Activated CD4-positive, alpha-beta T cell treated with anti-CD3 and anti-CD28 coated beads for 4 hours (primary cell): ENCODE measurements at regions not wholly inside any gene's neighbourhood (a gene's known extent, or its start where the extent isn't known, plus 50 kb on each side); places are given as distances from the start of the nearest gene placed in this dataset.
"Not testable (repeated sequence)": the region's sequence is repeated elsewhere in the genome, so short reads cannot be mapped to it uniquely, and the experiment has no call there.

Source experiments
- DNase-seq, 2 donors: peaks; one replicate each; pipeline ENCODE4 v3.0.0-alpha.2; 2020

DNA sequence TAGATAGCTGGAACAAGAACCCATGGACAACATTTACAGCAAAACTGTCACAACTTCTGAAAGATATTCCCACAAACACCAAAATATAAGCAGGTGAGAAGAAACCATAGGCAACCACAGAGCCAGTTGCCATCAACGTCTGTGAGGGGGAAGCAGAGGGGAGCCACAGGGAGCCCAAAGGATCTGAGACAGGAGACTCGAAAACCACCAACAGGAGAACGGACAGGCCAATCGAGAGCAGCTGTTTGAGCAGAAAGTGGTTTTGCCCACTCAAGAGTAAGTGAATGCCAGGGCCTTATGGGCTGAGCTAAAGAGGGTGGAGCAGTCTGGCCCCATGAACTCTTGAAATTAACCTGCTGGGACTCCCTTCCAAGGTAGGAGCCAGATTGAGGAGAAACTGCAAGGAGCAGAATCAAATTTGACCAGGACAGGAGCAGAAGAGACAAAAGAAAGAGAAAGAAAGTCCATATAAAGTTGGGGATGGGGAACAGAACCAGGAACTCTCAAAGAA is 195.4 kb downstream of the ANKRD60 start:
- DNase-seq = no peak

DNA sequence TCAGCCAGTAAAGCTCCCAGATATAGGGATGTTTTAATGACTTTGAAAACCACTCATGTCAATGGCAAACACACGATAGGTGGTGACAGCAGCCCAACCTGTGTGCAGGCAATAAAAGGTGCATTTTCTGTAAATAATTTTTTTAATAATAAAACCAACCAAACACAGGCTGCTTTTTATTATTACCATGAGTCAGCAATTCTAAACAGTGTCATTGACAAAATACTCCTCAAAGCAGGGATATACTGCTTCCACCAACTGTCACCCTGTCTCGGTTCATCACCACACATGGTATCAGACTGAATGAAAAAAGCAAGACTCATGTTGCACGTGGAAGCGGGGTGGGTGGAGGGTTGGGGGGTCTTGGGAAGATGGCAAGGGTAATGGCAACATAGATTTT is 195.9 kb downstream of the ANKRD60 start:
- no peak for DNase-seq

- DNase-seq = not testable (repeated sequence)
These were observed 197.1 kb downstream of the ANKRD60 start for GRCh38 chr20:58031350-58031749.

- DNase-seq = no peak
These were observed 200.3 kb downstream of the ANKRD60 start for GRCh38 chr20:58028123-58028522.

- no peak for DNase-seq
These were observed 202.1 kb downstream of the ANKRD60 start for GRCh38 chr20:58026361-58026760.

DNA sequence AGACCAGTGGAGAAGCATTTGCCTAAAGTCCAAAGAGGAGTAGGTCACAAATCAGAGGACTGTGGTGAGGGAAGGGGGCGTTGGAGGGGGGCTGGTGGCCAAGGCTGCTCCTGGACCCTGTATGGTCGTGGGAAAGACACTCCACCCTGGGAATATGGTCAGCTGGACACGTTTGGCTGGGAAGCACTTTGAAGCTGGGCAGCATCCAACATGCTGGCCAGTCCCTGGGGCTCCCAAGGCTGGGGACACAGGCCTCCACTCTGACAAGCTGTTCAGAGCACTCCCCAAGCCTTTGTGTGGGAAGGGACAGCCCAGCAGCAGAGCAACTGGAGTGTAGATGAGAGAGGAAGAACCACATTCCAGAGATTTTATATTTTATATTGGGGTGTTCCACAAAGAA is 203.2 kb downstream of the ANKRD60 start:
- DNase-seq = no peak

DNA sequence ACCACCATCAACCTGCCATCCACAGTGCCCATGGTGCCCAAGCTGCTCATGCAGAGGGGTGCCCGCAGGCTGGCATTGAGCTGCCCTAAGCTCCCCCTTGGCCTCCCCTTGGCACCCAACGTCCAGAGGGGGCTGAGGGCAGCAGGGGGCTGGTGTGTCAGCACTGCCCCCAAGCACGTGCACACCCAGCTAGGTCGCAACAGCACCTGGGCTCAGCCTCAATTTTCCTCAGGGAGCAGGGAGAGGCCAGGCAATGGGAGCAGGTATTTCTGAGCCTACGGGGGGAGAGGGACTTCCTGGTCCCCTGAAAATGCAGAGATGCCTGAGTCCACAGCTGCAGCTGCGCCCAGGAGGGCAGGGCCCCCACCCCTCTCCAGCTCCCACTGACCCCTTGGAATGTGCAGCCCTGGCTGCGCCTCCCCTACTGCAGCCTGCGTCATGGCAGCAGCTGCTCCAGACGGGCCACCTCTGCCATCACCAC is 204.2 kb downstream of the ANKRD60 start:
- no peak for DNase-seq

DNA sequence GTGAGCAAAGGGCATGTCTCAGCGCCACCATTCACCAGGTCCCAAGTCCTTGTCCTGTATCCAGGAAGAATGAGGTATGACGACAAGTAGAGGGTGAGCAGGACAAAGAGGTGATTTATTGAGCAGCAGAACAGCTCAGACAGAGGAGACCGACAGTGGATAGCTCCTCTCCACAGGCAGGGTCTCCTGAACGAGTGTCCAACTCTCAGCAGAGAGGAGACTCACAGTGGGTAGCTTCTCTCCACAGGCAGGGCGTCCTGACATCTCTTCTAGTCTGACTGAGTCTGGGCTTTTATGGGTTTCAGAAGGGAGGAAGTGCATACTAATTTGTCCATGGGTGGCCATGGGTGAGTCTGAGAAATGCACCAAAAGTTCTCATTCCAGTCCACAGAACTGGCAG is 204.7 kb downstream of the ANKRD60 start:
- no peak for DNase-seq

DNA sequence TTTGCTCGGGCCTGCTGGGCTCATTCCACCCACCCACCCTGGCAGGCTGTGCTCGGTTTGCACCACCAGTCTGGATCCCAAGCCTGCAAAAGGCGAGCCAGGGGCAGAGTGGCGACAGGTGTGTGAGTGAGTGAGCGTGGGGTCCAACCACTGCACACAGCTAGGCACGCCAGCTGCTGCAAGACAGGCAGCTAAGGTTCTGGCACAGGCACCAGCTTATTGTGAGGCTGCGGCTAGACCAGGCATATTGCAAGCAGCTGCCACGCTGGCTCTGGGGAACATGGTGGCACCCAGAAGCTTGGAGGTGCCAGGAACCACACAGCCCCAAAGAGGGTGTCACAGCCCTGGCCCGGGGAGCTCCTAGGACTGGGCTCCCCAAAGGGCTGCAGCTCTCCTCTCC is 205.1 kb downstream of the ANKRD60 start:
- no peak for DNase-seq

DNA sequence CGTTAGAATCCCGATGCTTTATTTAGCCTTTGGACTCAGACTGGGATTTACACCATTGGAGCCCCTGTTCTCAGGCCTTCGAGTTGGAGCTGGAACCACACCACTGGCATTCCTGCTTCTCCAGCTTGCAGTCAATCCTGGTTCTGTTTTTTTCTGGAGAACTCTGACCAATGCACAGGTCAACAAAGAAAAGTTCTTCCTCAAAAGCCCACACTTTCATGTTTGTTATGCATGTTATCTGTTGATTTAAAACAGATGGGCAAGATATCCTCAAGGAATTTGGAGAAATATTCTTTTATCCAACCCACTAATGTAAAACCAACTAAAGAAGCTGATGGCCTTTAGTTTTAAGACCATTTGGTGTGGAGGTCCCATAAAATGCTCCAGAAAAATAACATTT is 205.7 kb downstream of the ANKRD60 start:
- no peak for DNase-seq

GRCh38 chr20:58021481-58021880 is 207.0 kb downstream of the ANKRD60 start:
- DNase-seq = no peak

DNA sequence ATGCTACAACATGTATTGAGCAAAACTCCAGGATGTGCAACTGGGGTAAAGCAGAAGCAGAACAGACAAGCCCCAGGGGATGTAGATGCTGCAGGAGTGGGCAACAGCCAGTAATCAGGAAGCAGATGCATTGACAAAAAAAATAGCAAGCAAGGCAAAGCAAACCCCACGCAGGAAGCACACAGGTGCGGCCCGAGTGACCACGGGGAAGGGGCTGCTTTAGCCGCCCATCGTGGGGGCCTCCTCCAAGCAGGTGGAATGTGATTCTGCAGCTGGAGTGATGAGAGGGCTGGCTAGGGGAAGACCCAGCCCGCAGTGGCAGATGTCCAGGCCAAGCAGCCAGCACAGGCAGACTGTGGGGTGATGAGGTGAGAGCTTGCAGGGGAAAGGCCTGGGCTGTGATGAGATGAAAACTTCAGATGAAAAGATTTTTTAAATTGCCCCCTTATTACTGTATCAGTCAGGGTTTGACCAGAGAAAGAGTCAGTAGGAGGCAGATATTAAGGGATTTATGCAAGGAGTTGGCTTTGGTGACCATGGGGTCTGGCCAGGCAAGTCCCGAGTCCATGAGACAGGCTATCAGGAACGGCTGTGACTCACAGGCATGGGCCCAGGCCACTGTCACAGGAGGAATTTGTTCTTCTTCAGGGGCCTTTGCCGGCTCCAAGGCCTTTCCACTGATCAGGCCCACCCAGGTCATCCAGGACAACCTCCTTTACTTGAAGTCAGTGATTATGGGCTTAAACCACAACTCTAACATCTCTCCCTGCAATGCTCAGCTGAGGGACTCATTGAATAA is 207.6 kb downstream of the ANKRD60 start:
- DNase-seq = no peak

GRCh38 chr20:58019850-58020625 is 208.4 kb downstream of the ANKRD60 start:
- DNase-seq = no peak

DNA sequence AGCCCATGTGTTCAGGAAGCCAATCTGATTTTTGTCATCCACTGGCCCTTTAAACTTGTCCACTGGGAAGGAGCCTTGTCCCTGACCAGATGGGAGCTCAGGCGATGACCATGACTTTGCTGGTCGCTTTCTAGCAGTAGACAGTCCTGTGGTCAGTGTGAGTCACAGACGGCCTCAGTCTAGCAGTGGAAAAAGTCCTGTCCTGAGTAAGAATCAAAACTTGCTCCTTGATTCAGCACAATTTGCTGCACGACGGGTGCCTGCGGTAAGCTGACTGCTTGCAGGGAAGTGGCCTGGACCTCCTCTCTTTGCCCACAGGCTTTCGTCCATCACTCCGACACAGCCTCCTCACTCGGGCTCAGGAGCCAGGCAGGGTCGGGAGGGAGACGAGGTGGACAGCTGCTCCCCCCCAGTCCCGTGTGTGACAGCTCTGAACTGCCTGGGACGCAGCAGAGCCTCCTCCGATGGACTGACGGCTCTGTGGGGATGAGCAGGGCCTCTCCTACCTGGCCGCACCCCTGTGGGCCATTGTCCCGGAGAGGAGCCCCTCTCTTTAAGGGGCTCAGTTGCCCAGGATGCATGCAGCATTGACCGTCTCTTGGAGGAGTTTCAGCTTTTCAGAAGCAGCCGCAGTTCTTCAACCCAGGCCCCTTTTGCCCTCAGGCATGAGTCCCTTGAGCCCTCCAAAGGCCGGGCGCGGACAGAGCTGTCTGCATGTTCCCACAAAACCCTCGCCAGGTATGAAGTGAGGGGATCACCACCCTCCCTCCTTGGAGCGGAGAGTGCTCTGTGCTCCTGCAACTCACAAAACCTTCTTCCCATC is 209.2 kb downstream of the ANKRD60 start:
- no peak for DNase-seq

DNA sequence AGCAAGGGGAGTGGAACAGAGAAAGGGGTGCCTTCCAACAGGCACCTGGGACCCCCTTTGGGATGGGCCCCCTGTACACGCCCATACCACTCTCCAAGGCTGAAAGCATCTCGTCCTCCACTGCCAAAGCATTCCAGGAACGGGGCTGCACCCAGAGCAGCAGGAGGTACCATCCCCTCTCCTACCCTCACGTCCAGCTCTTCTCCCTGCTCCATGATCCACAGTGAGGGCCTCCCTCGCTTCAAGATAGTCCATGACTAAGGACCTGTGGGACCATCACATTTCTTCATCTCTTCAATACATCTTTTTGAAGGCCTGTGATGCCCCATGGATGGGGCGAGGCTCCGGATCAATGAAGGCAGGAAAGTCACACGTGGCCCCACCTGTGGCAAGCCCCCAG is 209.9 kb downstream of the ANKRD60 start:
- DNase-seq = no peak

- DNase-seq = no peak
These were observed 210.4 kb downstream of the ANKRD60 start for GRCh38 chr20:58017970-58018530.

GRCh38 chr20:58017231-58017969 is 211.1 kb downstream of the ANKRD60 start:
- DNase-seq = no peak

DNA sequence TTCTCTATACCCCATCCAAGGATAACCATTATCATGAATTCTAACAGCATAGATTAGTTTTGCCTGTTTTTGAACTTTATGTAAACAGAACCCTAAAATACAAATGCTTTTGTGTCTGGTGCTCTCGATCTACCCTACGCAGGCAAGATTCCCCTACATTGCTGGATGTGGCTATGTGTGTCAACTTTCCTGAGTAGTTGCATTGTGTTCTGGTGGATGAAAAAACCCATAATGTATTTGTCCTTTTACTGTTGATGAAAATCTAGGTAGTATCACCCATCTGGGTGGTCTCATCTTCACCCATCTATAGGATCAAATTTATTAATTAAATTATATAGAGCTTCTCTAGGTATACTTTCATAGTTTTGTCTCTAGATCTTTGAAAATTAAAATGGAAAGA is 211.7 kb downstream of the ANKRD60 start:
- no peak for DNase-seq

DNA sequence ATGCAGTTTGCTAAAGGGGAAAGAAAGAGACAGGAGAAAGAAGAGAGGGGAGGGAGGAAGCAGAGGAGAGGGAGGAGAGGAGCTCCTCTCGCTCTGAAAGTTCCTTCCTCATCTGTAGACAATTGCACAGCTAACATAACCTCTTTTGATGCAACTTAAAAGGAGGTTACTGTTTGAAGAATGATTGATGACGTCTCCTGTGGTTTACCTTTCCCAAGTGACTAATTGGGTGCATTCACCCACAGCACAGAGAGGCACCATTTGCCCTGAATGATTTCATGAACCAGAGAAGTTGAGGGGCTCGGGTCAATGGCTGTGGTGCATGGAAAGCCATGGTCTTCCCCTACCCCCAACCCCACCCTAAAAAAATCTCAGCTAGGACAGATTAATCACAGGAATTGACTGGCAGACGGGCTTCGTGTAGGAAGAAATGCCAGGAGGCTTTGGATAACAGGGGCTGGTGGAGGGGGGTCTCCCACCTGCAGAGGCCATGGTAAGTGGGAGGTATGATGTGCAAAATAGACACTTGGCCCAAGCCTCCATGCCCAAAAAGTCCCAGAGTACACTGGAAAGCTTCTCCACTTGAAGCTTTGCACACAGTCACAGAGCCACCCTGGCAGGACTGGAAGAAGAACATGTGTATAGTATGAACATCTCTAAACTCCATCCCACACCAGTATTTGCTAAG is 213.7 kb downstream of the ANKRD60 start:
- DNase-seq = no peak

DNA sequence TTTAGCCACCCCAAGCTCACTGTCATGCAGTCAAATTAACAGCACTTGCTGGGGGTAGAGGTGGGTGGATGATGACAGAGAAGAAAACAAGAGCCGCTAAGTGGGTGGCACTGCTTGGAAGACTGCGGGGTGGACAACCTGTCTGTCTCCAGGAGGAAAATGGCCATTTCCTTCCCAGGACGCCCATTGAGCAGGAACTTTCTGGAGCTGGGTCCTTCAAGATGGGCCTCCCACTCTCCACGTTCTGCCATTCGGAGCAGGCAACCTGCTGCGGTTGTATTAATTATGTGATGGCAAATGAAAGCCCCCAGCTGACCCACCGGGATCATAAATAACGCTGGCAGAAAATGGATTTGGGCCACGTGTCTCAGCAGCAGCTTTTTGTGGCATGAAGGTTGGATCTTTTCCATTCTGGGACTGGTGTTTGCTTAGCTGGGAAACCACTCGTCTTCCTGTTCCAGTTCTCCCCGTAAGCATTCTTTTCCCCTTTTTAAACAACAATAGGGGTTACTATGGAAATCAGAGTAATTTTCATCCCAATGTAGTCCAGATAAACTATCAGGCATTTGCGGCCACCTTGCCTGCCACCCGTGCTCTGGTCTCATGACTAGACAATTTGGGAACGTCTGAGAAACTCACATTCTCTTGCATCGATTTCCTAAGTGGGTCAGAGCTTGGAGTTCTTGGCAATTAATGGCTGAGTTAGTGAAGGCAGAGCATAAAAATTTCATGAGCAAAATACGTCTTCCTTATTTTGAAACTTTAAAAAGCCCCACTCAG is 215.5 kb downstream of the ANKRD60 start:
- no peak for DNase-seq
